ENCODE measurements at regions not wholly inside any gene's neighbourhood (a gene's known extent, or its start where the extent isn't known, plus 50 kb on each side); places are given as distances from the start of the nearest gene placed in this dataset.

DNA sequence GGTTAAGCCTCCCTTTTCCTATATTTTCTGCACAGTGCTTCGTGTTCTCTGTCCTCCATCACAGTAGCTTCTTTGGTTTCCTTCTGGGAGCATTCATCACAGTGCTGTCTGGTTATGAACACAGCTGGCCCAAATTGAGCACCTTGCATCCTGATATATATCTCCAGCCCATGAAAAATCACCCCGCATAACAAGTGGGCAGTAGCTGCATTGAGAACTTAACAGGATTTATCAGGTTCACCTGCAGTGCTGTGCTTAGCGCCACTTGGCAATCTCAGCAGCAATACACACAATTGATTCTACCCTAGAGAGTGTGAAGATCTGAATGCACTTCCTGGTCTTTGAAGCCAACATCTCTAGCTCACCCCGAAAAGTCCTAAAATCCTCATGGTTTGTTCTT, 408.0 kb downstream of the RNF144A start:
- Histone ChIP-seq H3K4me1 (ENCODE audit: control insufficient read depth, insufficient read depth, low read length, poor library complexity, severe bottlenecking) (no peaks in the 10 kb centered on the region), H3K36me3 (ENCODE audit: control insufficient read depth, insufficient read depth, low read length) (no peaks in the 10 kb centered on the region), H3K27me3 (replicated peaks; ENCODE audit: control insufficient read depth, insufficient read depth, low read length, poor library complexity, severe bottlenecking) (no peaks in the 10 kb centered on the region), H3K4me3 (ENCODE audit: insufficient read depth, low read depth, low read length, poor library complexity, severe bottlenecking) (no peak overlapping the region), H3K27ac (ENCODE audit: insufficient read depth, low read length, poor library complexity, severe bottlenecking) (no peak overlapping the region), H3K9me3 (ENCODE audit: control insufficient read depth, low read length) (no peaks in the 10 kb centered on the region)
- no peak for DNase-seq

DNA sequence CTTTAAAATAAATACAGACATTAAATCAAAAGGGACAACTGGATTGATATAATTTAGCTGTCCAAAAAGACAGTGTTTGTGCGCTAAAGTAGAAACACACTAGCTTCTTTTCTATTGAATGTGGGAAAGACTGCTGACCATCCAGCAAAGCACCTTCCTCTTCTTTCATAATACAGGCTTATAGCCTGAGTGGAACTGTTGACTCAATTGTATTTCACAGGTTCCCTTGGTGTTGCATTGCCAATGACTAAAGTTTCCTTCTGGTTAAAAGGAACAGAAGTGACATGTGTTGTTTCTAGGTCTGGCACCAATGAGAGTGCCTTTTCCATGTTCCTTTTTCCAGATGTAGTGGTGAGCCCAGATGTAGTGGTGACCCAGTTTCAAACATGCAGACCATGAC, 412.3 kb downstream of the RNF144A start:
- Histone ChIP-seq H3K36me3 (ENCODE audit: control insufficient read depth, insufficient read depth, low read length) (no peaks in the 10 kb centered on the region), H3K4me3 (ENCODE audit: insufficient read depth, low read depth, low read length, poor library complexity, severe bottlenecking) (no peak overlapping the region), H3K4me1 (ENCODE audit: control insufficient read depth, insufficient read depth, low read length, poor library complexity, severe bottlenecking) (no peaks in the 10 kb centered on the region), H3K27me3 (replicated peaks; ENCODE audit: control insufficient read depth, insufficient read depth, low read length, poor library complexity, severe bottlenecking) (no peaks in the 10 kb centered on the region), H3K9me3 (ENCODE audit: control insufficient read depth, low read length) (no peaks in the 10 kb centered on the region), H3K27ac (ENCODE audit: insufficient read depth, low read length, poor library complexity, severe bottlenecking) (no peak overlapping the region)
- DNase-seq = no peak

- Histone ChIP-seq H3K4me3 (ENCODE audit: insufficient read depth, low read depth, low read length, poor library complexity, severe bottlenecking) (no peak overlapping the region), H3K27ac (ENCODE audit: insufficient read depth, low read length, poor library complexity, severe bottlenecking) (no peak overlapping the region), H3K36me3 (ENCODE audit: control insufficient read depth, insufficient read depth, low read length) (no peaks in the 10 kb centered on the region), H3K27me3 (replicated peaks; ENCODE audit: control insufficient read depth, insufficient read depth, low read length, poor library complexity, severe bottlenecking) (no peaks in the 10 kb centered on the region), H3K4me1 (ENCODE audit: control insufficient read depth, insufficient read depth, low read length, poor library complexity, severe bottlenecking) (no peaks in the 10 kb centered on the region), H3K9me3 (ENCODE audit: control insufficient read depth, low read length) (no peaks in the 10 kb centered on the region)
- no peak for DNase-seq
These were observed 416.1 kb downstream of the RNF144A start for GRCh38 chr2:7333189-7333765.

DNA sequence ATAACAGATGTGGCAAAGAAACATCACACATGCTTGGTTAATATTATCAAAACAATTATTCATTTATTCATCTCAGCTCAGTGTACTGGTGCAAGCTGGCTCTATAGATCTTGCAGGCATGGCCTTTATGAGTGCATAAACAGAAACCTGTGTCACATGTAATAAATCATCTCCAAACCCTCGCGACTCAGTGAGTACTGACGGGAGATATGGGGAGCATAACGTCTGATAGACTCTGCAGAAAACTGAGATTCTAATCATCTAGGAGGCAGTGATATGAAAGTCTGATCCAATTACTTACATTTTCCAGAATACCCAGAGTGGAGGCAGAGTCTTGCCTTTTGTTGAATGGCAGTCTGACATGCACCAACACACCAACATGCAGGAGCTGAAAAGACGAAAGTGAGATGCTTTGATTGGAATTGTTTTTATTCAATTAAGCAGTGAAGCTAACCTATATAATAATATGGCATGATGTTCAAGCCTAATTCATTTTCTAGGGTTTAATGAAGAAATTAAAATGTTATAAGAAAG, 416.8 kb downstream of the RNF144A start:
- no peak for DNase-seq
- H3K4me1 ChIP-seq (ENCODE audit: control insufficient read depth, insufficient read depth, low read length, poor library complexity, severe bottlenecking) = no peaks in the 10 kb centered on the region
- no peaks in the 10 kb centered on the region for H3K9me3 ChIP-seq (ENCODE audit: control insufficient read depth, low read length)
- H3K36me3 ChIP-seq (ENCODE audit: control insufficient read depth, insufficient read depth, low read length) = no peaks in the 10 kb centered on the region
- H3K27me3 ChIP-seq (replicated peaks; ENCODE audit: control insufficient read depth, insufficient read depth, low read length, poor library complexity, severe bottlenecking) = no peaks in the 10 kb centered on the region
- no peak overlapping the region for H3K4me3 ChIP-seq (ENCODE audit: insufficient read depth, low read depth, low read length, poor library complexity, severe bottlenecking)
- no peak overlapping the region for H3K27ac ChIP-seq (ENCODE audit: insufficient read depth, low read length, poor library complexity, severe bottlenecking)

GRCh38 chr2:7338961-7339360, 421.7 kb downstream of the RNF144A start:
- H3K27ac ChIP-seq (ENCODE audit: insufficient read depth, low read length, poor library complexity, severe bottlenecking) = no peak overlapping the region
- H3K27me3 ChIP-seq (replicated peaks; ENCODE audit: control insufficient read depth, insufficient read depth, low read length, poor library complexity, severe bottlenecking) = no peaks in the 10 kb centered on the region
- no peak for DNase-seq
- no peak overlapping the region for H3K4me3 ChIP-seq (ENCODE audit: insufficient read depth, low read depth, low read length, poor library complexity, severe bottlenecking)
- no peaks in the 10 kb centered on the region for H3K9me3 ChIP-seq (ENCODE audit: control insufficient read depth, low read length)
- H3K4me1 ChIP-seq (ENCODE audit: control insufficient read depth, insufficient read depth, low read length, poor library complexity, severe bottlenecking) = no peaks in the 10 kb centered on the region
- H3K36me3 ChIP-seq (ENCODE audit: control insufficient read depth, insufficient read depth, low read length) = no peaks in the 10 kb centered on the region

DNA sequence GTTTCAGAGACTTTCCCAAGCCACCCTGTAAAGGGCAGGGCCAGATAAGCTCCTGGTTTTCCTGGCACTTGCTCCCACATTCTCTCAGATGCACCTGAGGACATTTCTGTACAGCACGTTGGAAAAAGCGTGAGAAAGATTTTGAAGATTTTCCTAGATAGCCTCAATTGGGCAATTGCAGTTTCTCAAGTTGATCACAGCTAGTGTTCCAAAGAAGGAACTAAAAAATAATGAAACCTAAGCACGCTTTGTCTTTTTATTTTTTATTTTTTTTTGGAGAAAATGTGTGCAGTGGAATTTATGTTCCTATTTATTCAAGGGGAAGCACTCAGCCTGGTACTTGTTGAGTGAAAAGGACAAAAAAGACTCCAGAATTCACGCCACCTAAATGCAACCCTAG, 429.1 kb downstream of the RNF144A start:
- Histone ChIP-seq H3K36me3 (ENCODE audit: control insufficient read depth, insufficient read depth, low read length) (no peaks in the 10 kb centered on the region), H3K4me3 (ENCODE audit: insufficient read depth, low read depth, low read length, poor library complexity, severe bottlenecking) (no peak overlapping the region), H3K9me3 (ENCODE audit: control insufficient read depth, low read length) (no peaks in the 10 kb centered on the region), H3K4me1 (ENCODE audit: control insufficient read depth, insufficient read depth, low read length, poor library complexity, severe bottlenecking) (no peaks in the 10 kb centered on the region), H3K27ac (ENCODE audit: insufficient read depth, low read length, poor library complexity, severe bottlenecking) (no peak overlapping the region), H3K27me3 (replicated peaks; ENCODE audit: control insufficient read depth, insufficient read depth, low read length, poor library complexity, severe bottlenecking) (no peaks in the 10 kb centered on the region)
- no peak for DNase-seq

DNA sequence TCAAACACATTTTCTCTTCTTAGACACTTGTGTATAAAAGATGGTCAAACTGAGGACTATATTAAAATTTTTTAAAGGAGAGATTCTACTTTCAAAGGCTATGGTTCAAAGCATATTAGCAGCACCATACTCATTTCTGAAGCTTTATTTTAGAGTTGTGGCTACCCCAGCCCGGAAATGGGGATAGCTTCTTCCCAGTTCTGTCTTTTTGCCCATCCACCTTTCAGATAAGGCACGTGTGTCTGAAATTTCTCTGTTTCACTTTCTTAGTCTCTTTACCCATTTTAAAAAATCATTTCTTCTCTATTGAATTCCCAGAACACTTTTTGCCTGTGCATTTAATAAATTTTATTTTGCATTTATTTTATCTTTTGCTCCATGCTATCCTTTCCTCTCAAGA, 431.5 kb downstream of the RNF144A start:
- H3K4me1 ChIP-seq (ENCODE audit: control insufficient read depth, insufficient read depth, low read length, poor library complexity, severe bottlenecking) = no peaks in the 10 kb centered on the region
- H3K36me3 ChIP-seq (ENCODE audit: control insufficient read depth, insufficient read depth, low read length) = no peaks in the 10 kb centered on the region
- no peak overlapping the region for H3K4me3 ChIP-seq (ENCODE audit: insufficient read depth, low read depth, low read length, poor library complexity, severe bottlenecking)
- H3K9me3 ChIP-seq (ENCODE audit: control insufficient read depth, low read length) = no peaks in the 10 kb centered on the region
- no peaks in the 10 kb centered on the region for H3K27me3 ChIP-seq (replicated peaks; ENCODE audit: control insufficient read depth, insufficient read depth, low read length, poor library complexity, severe bottlenecking)
- no peak for DNase-seq
- H3K27ac ChIP-seq (ENCODE audit: insufficient read depth, low read length, poor library complexity, severe bottlenecking) = no peak overlapping the region

DNA sequence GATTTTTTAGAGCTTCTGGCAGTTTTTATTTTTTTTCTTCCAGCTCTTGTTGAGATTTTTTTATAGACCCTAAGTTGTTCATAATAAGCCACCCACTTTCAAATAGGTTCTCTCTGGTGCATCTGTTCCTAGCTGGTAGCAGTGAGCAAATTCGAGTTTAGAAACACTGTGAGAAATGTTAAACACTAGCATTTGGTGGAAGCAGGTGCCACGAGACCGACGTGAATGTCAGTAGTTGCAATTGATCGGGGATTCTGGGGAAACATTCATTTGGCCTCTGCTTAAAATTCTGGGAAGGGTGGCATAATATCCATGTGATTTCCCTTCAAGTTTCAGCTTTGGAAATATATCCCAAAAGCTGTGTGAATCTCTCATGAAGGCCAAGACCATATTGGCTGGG, 435.0 kb downstream of the RNF144A start:
- Histone ChIP-seq H3K36me3 (ENCODE audit: control insufficient read depth, insufficient read depth, low read length) (no peaks in the 10 kb centered on the region), H3K4me1 (ENCODE audit: control insufficient read depth, insufficient read depth, low read length, poor library complexity, severe bottlenecking) (no peaks in the 10 kb centered on the region), H3K27me3 (replicated peaks; ENCODE audit: control insufficient read depth, insufficient read depth, low read length, poor library complexity, severe bottlenecking) (no peaks in the 10 kb centered on the region), H3K27ac (ENCODE audit: insufficient read depth, low read length, poor library complexity, severe bottlenecking) (no peak overlapping the region), H3K4me3 (ENCODE audit: insufficient read depth, low read depth, low read length, poor library complexity, severe bottlenecking) (no peak overlapping the region), H3K9me3 (ENCODE audit: control insufficient read depth, low read length) (no peaks in the 10 kb centered on the region)
- no peak for DNase-seq

GRCh38 chr2:7353571-7353970, 436.4 kb downstream of the RNF144A start:
- Histone ChIP-seq H3K27me3 (replicated peaks; ENCODE audit: control insufficient read depth, insufficient read depth, low read length, poor library complexity, severe bottlenecking) (no peaks in the 10 kb centered on the region), H3K4me1 (ENCODE audit: control insufficient read depth, insufficient read depth, low read length, poor library complexity, severe bottlenecking) (no peaks in the 10 kb centered on the region), H3K9me3 (ENCODE audit: control insufficient read depth, low read length) (no peaks in the 10 kb centered on the region), H3K27ac (ENCODE audit: insufficient read depth, low read length, poor library complexity, severe bottlenecking) (no peak overlapping the region), H3K4me3 (ENCODE audit: insufficient read depth, low read depth, low read length, poor library complexity, severe bottlenecking) (no peak overlapping the region), H3K36me3 (ENCODE audit: control insufficient read depth, insufficient read depth, low read length) (no peaks in the 10 kb centered on the region)
- no peak for DNase-seq

- H3K27me3 ChIP-seq (replicated peaks; ENCODE audit: control insufficient read depth, insufficient read depth, low read length, poor library complexity, severe bottlenecking) = no peaks in the 10 kb centered on the region
- no peak for DNase-seq
- no peak overlapping the region for H3K4me3 ChIP-seq (ENCODE audit: insufficient read depth, low read depth, low read length, poor library complexity, severe bottlenecking)
- no peaks in the 10 kb centered on the region for H3K36me3 ChIP-seq (ENCODE audit: control insufficient read depth, insufficient read depth, low read length)
- no peaks in the 10 kb centered on the region for H3K4me1 ChIP-seq (ENCODE audit: control insufficient read depth, insufficient read depth, low read length, poor library complexity, severe bottlenecking)
- no peaks in the 10 kb centered on the region for H3K9me3 ChIP-seq (ENCODE audit: control insufficient read depth, low read length)
- H3K27ac ChIP-seq (ENCODE audit: insufficient read depth, low read length, poor library complexity, severe bottlenecking) = no peak overlapping the region
These were observed 438.6 kb downstream of the RNF144A start for GRCh38 chr2:7355781-7356180.

All from effector memory CD4-positive, alpha-beta T cell (primary cell).